GM19043 (cell line): ENCODE measurements at regions not wholly inside any gene's neighbourhood (a gene's known extent, or its start where the extent isn't known, plus 50 kb on each side); places are given as distances from the start of the nearest gene placed in this dataset.
"Not testable (repeated sequence)": the region's sequence is repeated elsewhere in the genome, so short reads cannot be mapped to it uniquely, and the experiment has no call there.

ENCODE experiments used
- ATAC-seq: cut with Tn5 transposase; IDR thresholded peaks from one replicate; pipeline ENCODE4 v1.9.1; 2021; ENCODE audit warnings: low read depth; ENCODE audit not compliant: unreplicated experiment

DNA sequence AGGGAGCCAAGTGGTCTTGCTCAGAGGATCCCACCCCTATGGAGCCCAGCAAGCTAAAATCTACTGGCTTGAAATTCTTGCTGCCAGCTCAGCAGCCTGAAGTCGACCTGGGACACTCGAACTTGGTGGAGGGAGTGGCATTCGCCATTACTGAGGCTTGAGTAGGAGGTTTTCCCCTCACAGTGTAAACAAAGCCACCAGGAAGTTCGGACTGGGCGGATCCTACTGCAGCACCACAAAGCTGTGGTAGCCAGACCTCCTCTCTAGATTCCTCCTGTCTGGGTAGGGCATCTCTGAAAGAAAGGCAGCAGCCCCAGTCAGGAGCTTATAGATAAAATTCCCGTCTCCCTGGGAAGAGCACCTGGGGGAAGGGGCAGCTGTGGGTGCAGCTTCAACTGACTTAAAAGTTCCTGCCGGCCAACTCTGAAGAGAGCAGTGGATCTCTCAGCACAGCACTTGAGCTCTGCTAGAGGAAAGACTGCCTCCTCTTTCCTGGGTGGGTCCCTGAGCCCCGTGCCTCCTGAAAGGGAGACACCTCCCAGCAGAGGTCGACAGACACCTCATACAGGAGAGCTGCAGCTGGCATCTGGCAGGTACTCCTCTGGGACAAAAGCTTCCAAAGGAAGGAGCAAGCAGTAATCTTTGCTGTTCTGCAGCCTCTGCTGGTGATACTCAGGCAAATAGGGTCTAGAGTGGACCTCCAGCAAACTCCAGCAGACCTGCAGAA is 576.3 kb upstream of the NECTIN3 start:
- ATAC-seq = no peak

DNA sequence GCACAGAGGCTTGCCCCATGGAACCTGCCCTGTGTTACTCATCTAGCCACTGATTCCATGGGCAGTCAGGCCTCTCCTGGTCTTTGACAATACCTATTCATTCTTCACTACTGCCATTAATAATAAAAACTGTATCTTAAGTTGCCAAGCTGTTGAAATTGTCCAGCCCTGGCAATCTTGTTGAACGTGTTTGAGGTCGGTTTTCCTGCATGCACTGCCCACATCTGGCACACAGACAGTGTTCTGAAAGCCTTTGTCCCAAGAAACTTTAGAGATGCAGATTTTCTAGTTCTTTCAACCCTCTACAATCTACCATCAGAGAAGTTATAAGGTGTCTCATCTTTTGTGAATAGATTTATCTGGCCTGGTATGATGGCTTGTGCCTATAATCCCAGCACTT is 567.2 kb upstream of the NECTIN3 start:
- no peak for ATAC-seq

- no peak for ATAC-seq
Measured at GRCh38 chr3:110504901-110505300, 566.7 kb upstream of the NECTIN3 start.

DNA sequence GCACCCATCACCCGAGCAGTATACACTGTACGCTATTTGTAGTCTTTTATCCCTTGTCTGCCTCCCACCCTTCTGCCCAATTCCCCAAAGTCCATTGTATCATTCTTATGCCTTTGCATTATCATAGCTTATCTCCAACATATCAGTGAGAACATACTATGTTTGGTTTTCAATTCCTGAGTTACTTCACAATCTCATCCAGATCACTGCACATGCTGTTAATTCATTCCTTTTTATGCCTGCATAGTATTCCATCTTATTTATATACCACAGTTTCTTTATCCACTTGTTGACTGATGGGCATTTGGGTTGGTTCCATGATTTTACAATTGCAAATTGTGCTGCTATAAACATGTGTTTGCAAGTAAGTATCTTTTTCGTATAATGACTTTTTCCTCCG is 564.7 kb upstream of the NECTIN3 start:
- no peak for ATAC-seq

- ATAC-seq = not testable (repeated sequence)
Measured at GRCh38 chr3:110507570-110507969, 564.0 kb upstream of the NECTIN3 start.

GRCh38 chr3:110512961-110513360 is 558.7 kb upstream of the NECTIN3 start:
- no peak for ATAC-seq

DNA sequence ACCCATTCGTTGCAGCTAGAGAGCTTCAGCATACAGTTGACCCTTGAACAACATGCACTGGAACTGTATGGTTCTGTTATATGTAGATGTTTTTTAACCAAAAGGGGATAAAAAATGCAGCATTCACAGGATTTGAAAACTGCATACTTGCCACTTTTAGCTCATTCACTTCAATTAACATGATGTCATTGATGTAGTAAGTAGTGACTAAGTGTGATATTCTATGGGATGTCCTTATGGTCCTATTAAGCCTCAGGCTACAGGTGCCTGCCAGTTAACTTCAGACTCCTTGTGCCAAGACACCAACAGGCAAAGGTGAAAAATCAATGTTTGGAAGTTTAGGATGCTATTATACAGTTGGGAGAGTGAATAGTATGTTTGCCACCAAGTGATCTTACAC is 553.6 kb upstream of the NECTIN3 start:
- ATAC-seq = no peak

GRCh38 chr3:110519071-110519470 is 552.5 kb upstream of the NECTIN3 start:
- ATAC-seq = no peak

DNA sequence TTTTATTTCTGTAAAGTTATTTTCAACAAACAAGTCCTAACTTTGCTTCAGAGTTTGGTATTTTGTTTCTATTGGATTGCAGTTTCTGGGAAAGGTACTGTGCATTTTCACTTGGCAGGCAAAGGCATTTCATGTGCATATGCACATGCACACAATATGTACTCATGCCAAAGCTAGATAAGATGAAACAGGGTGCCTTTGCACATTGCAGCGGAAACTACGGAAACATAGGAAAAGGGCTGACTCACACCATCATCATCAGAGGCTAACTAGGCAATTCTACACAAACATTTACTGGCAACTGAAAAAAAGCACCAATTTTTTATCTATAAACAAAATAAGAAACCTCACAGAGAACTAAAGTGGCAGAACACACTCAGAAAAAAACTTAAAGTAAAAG is 550.6 kb upstream of the NECTIN3 start:
- no peak for ATAC-seq

GRCh38 chr3:110525558-110526064 is 546.0 kb upstream of the NECTIN3 start:
- not testable (repeated sequence) for ATAC-seq

- no peak for ATAC-seq
Measured at GRCh38 chr3:110526777-110527727, 544.6 kb upstream of the NECTIN3 start.

- no peak for ATAC-seq
Measured at GRCh38 chr3:110528305-110529121, 543.1 kb upstream of the NECTIN3 start.

- ATAC-seq = no peak
Measured at GRCh38 chr3:110530902-110531301, 540.7 kb upstream of the NECTIN3 start.

DNA sequence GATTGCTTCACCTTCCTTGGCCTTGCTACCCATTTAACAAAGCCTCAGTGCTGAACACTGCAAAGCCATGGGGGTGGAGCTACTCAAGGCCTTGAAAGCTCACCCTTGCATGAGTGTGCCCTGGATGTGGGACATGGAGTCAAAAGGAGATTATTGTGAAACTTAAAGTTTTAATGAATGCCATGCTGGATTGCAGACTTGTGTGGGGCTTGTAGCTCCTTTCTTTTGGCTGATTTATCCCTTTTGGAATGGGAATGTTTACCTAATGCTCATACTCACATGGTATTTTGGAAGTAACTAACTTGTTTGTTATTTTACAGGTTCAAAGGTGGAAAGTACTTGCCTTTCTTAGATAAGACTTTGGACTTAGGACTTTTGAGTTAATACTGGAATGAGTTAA is 538.5 kb upstream of the NECTIN3 start:
- ATAC-seq = no peak

GRCh38 chr3:110542552-110543150 is 529.0 kb upstream of the NECTIN3 start:
- no peak for ATAC-seq

DNA sequence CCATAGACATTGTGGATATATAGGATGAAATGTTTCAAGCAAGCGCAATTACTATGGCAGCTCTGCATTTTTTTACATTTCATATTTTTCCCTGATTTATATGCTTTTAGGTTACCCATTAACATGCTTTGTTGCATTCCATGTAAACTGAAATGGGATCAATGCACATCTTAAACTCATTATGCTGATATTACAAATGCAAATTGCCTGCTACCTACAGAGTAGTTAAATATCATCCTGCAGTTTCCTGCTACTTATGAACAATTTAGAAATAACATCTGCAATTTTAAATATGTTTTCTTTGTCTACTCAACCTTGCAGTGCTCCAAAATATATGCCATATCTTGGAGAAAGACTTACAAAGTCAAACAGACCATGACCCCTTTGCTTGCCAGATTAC is 526.9 kb upstream of the NECTIN3 start:
- ATAC-seq = no peak

DNA sequence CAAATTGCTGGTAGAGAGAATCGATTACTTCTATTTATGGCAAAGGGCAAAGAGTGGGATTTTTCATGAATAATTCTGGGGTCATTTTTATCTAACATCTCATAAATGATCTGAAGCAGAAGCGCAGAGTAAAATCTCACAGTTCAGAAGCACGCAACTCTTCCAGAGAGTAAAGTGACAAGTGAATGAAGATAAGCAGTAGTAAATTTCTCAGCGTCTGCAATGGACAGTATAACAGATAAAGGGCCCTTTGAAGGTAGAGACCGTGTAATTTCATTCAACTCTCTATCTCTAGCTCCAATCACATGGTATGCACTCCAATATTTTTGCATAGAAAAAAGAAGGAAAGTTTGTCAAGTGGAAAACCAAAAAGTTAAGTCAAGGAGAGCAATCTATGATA is 521.1 kb upstream of the NECTIN3 start:
- ATAC-seq = no peak

GRCh38 chr3:110562621-110563020 is 509.0 kb upstream of the NECTIN3 start:
- no peak for ATAC-seq

DNA sequence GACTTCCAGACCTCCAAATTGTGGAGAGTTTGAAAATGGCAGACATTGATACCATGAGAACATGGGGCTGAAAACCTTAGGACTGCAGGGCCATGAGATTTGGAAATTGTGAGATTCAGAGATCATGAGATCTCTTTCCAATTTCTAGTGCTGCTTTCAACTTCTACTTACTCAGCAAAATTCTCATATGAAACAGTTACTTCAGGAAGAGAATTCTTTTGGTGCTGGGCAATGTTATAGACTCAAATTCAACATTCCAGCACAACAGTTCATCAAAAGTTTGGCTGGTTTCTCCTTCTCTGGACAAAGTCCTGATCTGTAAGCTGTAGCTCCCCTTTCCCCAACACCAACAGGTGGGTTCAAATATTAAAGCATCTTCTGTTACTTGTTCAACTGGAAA is 506.9 kb upstream of the NECTIN3 start:
- no peak for ATAC-seq

DNA sequence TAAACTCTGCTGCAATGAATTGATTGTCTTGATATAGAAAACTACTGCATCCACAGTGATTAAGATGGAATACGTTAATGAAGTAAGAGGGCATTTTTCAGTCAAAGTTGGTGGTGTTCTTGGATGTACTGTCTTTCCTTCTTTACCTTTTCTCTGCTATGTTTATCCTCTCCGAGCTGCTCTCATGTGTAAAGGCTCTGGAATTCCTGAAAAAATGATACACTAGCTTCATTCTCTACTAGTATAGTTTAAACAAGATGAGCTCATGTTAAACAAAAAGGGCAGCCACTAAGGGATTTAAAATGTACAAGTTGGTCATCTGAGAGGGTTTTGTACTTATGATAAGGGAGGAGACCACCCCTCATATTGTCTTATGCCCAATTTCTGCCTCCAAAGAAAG is 504.6 kb upstream of the NECTIN3 start:
- no peak for ATAC-seq
